Caco-2 (cell line): ENCODE measurements at regions not wholly inside any gene's neighbourhood (a gene's known extent, or its start where the extent isn't known, plus 50 kb on each side); places are given as distances from the start of the nearest gene placed in this dataset.

Experiments
- BruUV-seq: library from RNA; stranded (reverse); fragments of 400-500 nt; replicated peaks from 2 replicates; lab custom pipeline; 2021; lab: Mats Ljungman, UMichigan
- CTCF ChIA-PET: fragments of 300-600 bp; sonication (Branson Sonifier 250); formaldehyde crosslinking; loops from one replicate; lab custom pipeline; 2022; ENCODE audit warnings: antibody characterized with exemption; lab: Charles Lee
- POLR2A ChIA-PET: fragments of 300-600 bp; sonication (Branson Sonifier 250); formaldehyde crosslinking; loops from one replicate; lab custom pipeline; 2022; ENCODE audit warnings: antibody characterized with exemption; lab: Charles Lee
- DNase-seq, 2 experiments: peaks; one replicate each; pipeline versions ENCODE4 v3.0.0 to v3.0.0-alpha.2; 2020 to 2022
- H3K27me3 ChIP-seq: replicated peaks from 2 replicates; pipeline ENCODE4 v1.6.0; 2011; ENCODE audit warnings: low read length; ENCODE audit not compliant: control insufficient read depth, insufficient read depth
- H3K36me3 ChIP-seq: 2 replicates; pipeline ENCODE4 v1.5.1; 2011; ENCODE audit warnings: low read length; ENCODE audit not compliant: control insufficient read depth, insufficient read depth
- H3K4me1 ChIP-seq: fragments of 250-450 bp; sonication (Bioruptor Pico); 2 replicates; pipeline ENCODE4 v1.5.1; 2020; ENCODE audit warnings: mild to moderate bottlenecking
- H3K4me3 ChIP-seq: 2 replicates; pipeline ENCODE4 v1.5.1; 2011; ENCODE audit warnings: low read depth, mild to moderate bottlenecking, control low read depth, low read length
- H3K9me3 ChIP-seq: fragments of 250-450 bp; sonication (Bioruptor Pico); 2 replicates; pipeline ENCODE4 v1.5.1; 2020; ENCODE audit warnings: mild to moderate bottlenecking, moderate library complexity
- H3K27ac Mint-ChIP-seq: one replicate; pipeline ENCODE4 v1.8.0; 2022; ENCODE audit warnings: mixed read lengths; ENCODE audit not compliant: unreplicated experiment
- H3K27me3 Mint-ChIP-seq: one replicate; pipeline ENCODE4 v1.8.0; 2022; ENCODE audit warnings: mixed read lengths; ENCODE audit not compliant: insufficient read depth, unreplicated experiment
- H3K36me3 Mint-ChIP-seq: one replicate; pipeline ENCODE4 v1.8.0; 2022; ENCODE audit warnings: mild to moderate bottlenecking, mixed read lengths; ENCODE audit not compliant: insufficient read depth, unreplicated experiment
- H3K4me1 Mint-ChIP-seq: one replicate; pipeline ENCODE4 v1.8.0; 2022; ENCODE audit warnings: low read depth, mixed read lengths; ENCODE audit not compliant: unreplicated experiment
- H3K4me3 Mint-ChIP-seq: one replicate; pipeline ENCODE4 v1.8.0; 2022; ENCODE audit warnings: mild to moderate bottlenecking, moderate library complexity, mixed read lengths; ENCODE audit not compliant: unreplicated experiment
- H3K9me3 Mint-ChIP-seq: one replicate; pipeline ENCODE4 v1.8.0; 2022; ENCODE audit warnings: mixed read lengths; ENCODE audit not compliant: unreplicated experiment
- intact Hi-C: fragments of 100-400 bp; cut with micrococcal nuclease; formaldehyde crosslinking; loops from one replicate; pipeline ENCODE4 v1.10.0; 2022; ENCODE audit not compliant: unreplicated experiment
- TF ChIP-seq, protein P1 (sequence below), 2 experiments: fragments of 200-600 bp in 1 of 2; IDR thresholded peaks; 1 replicate in 1 of 2; 2 replicates in 1 of 2; pipeline versions ENCODE4 v1.5.1 to v1.8.0; 2011 to 2022; ENCODE audit warnings: antibody characterized with exemption in 1 of 2, control low read depth in 1 of 2, inconsistent platforms in 1 of 2, low read depth in 1 of 2, low read length in 1 of 2, mild to moderate bottlenecking in 1 of 2, moderate library complexity in 1 of 2; ENCODE audit not compliant: insufficient read depth in 1 of 2, severe bottlenecking in 1 of 2, unreplicated experiment in 1 of 2

DNA sequence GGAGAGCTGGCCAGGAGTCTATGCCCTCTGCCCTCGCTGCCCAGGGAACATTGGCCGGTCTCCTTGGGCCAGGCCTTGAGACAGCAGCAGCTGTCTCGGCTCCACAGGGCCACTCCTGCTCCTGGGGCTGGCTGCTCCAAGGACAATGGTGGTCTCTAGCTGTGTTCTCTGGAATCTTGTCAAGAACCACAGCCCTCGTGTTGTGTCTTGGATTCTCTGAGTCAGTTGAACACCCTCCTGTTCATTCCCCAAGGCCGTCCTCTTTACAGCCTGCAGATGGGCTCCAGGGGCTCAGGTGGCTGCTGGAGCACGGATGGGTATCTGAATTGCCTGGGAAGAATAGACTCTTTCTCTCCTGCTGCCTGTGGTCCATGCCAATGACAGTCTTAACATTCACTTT lies 511.1 kb downstream of the GLRX3 start:
- H3K27me3 Mint-ChIP-seq = no peaks in the 10 kb centered on the region
- Histone ChIP-seq H3K4me1 (no peaks in the 10 kb centered on the region), H3K4me3 (no peak overlapping the region), H3K27me3 (no peaks in the 10 kb centered on the region), H3K9me3 (0 out of 2 replicates have a peak, but pooled peaks cover 2% of the 10 kb centered on the region), H3K36me3 (no peaks in the 10 kb centered on the region)
- intact Hi-C loops = no loop called here
- H3K27ac Mint-ChIP-seq = no peak overlapping the region
- DNase-seq = no peak
- ChIA-PET POLR2A (no interaction called here), CTCF (no interaction called here)
- no peaks in the 10 kb centered on the region for H3K9me3 Mint-ChIP-seq
- BruUV-seq = no TSS peak
- no peaks in the 10 kb centered on the region for H3K4me1 Mint-ChIP-seq
- TF ChIP-seq, protein P1, sequence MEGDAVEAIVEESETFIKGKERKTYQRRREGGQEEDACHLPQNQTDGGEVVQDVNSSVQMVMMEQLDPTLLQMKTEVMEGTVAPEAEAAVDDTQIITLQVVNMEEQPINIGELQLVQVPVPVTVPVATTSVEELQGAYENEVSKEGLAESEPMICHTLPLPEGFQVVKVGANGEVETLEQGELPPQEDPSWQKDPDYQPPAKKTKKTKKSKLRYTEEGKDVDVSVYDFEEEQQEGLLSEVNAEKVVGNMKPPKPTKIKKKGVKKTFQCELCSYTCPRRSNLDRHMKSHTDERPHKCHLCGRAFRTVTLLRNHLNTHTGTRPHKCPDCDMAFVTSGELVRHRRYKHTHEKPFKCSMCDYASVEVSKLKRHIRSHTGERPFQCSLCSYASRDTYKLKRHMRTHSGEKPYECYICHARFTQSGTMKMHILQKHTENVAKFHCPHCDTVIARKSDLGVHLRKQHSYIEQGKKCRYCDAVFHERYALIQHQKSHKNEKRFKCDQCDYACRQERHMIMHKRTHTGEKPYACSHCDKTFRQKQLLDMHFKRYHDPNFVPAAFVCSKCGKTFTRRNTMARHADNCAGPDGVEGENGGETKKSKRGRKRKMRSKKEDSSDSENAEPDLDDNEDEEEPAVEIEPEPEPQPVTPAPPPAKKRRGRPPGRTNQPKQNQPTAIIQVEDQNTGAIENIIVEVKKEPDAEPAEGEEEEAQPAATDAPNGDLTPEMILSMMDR (IDR thresholded peaks at IDR 0.05; ENCODE audit: insufficient read depth in 1 of 2, low read depth in 1 of 2, low read length in 1 of 2, severe bottlenecking in 1 of 2, unreplicated experiment in 1 of 2) = no peak
- no peak overlapping the region for H3K4me3 Mint-ChIP-seq
- H3K36me3 Mint-ChIP-seq = no peaks in the 10 kb centered on the region

DNA sequence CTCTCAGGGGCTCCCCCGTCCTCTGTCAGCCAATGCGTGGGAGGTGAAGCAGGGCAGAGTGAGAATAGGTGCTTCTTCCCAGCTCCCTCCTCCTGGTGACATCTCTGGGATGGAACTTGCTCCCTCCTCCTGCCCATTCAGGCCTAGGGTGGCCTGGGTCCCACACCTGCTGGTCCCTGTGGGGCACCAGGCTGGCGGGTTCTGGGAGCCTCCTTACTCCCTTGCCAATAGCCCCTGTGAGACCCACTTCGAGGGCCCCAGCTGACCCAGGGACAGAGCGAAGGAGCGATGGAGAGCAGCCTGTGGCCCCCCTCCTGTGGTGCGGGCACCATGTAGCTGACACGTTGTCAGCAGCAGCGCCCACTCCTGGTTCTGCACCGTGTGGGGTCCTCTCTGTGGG lies 512.6 kb downstream of the GLRX3 start:
- Mint-ChIP-seq H3K4me3 (no peak overlapping the region), H3K27ac (no peak overlapping the region), H3K36me3 (no peaks in the 10 kb centered on the region), H3K27me3 (no peaks in the 10 kb centered on the region), H3K9me3 (peaks cover 10% of the 10 kb centered on the region), H3K4me1 (no peaks in the 10 kb centered on the region)
- ChIA-PET POLR2A (no interaction called here), CTCF (no interaction called here)
- no peaks in the 10 kb centered on the region for H3K4me1 ChIP-seq
- H3K9me3 ChIP-seq = 0 out of 2 replicates have a peak, but pooled peaks cover 2% of the 10 kb centered on the region
- H3K27me3 ChIP-seq = no peaks in the 10 kb centered on the region
- TF ChIP-seq, protein P1 (IDR thresholded peaks at IDR 0.05; ENCODE audit: insufficient read depth in 1 of 2, low read depth in 1 of 2, low read length in 1 of 2, severe bottlenecking in 1 of 2, unreplicated experiment in 1 of 2) = no peak
- intact Hi-C loops = no loop called here
- H3K36me3 ChIP-seq = no peaks in the 10 kb centered on the region
- DNase-seq = no peak
- no peak overlapping the region for H3K4me3 ChIP-seq
- BruUV-seq = no TSS peak

GRCh38 chr10:130652544-130652943 lies 516.4 kb downstream of the GLRX3 start:
- CTCF ChIA-PET = no interaction called here

More at GRCh38 chr10:130652544-130652943, 516.4 kb downstream of the GLRX3 start:
- H3K27me3 ChIP-seq = no peaks in the 10 kb centered on the region
- intact Hi-C loops = no loop called here
- Mint-ChIP-seq H3K4me1 (no peaks in the 10 kb centered on the region), H3K9me3 (peaks cover 10% of the 10 kb centered on the region), H3K4me3 (no peak overlapping the region), H3K27me3 (no peaks in the 10 kb centered on the region), H3K36me3 (no peaks in the 10 kb centered on the region), H3K27ac (no peak overlapping the region)
- DNase-seq = no peak
- H3K4me1 ChIP-seq = no peaks in the 10 kb centered on the region
- POLR2A ChIA-PET = no interaction called here
- H3K36me3 ChIP-seq = no peaks in the 10 kb centered on the region
- no peak overlapping the region for H3K4me3 ChIP-seq
- TF ChIP-seq, protein P1 (IDR thresholded peaks at IDR 0.05; ENCODE audit: insufficient read depth in 1 of 2, low read depth in 1 of 2, low read length in 1 of 2, severe bottlenecking in 1 of 2, unreplicated experiment in 1 of 2) = no peak
- BruUV-seq = no TSS peak
- H3K9me3 ChIP-seq = no peaks in the 10 kb centered on the region
